ENCODE measurements at regions not wholly inside any gene's neighbourhood (a gene's known extent, or its start where the extent isn't known, plus 50 kb on each side); places are given as distances from the start of the nearest gene placed in this dataset.
"Not testable (repeated sequence)": the region's sequence is repeated elsewhere in the genome, so short reads cannot be mapped to it uniquely, and the experiment has no call there.

DNA sequence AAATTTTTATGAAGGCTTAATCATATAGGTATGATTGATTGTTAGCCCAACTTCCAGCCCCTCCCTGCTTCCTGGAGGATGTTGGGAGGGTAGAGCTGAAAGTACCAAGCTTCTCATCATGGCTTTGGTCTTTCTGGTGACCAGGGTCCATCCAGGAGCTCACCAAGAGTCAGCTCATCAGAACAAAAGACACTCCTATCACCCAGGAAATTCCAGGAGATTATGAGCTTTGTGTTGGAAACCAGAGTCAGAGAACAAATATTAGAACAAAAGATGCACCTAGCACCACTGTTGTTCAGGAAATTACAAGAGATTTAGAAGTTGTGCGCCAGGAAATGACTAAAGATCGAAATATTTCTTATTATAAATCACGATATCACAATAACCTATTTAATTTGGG lies 119.9 kb upstream of the THUMPD2 start:
- DNase-seq (ENCODE audit: low read depth, low spot score), result no peak
- POLR2A ChIA-PET, result no interaction called here
- CTCF ChIA-PET, result interaction anchor here (0.5 to 0.9 kb wide), 2 partner anchors 13 to 129 kb away, joined by 3 read pairs; no protein-coding TSS in a partner anchor
- H3K4me3 ChIP-seq (ENCODE audit: low read depth, low read length), result no peak overlapping the region
- TF ChIP-seq, protein P1, sequence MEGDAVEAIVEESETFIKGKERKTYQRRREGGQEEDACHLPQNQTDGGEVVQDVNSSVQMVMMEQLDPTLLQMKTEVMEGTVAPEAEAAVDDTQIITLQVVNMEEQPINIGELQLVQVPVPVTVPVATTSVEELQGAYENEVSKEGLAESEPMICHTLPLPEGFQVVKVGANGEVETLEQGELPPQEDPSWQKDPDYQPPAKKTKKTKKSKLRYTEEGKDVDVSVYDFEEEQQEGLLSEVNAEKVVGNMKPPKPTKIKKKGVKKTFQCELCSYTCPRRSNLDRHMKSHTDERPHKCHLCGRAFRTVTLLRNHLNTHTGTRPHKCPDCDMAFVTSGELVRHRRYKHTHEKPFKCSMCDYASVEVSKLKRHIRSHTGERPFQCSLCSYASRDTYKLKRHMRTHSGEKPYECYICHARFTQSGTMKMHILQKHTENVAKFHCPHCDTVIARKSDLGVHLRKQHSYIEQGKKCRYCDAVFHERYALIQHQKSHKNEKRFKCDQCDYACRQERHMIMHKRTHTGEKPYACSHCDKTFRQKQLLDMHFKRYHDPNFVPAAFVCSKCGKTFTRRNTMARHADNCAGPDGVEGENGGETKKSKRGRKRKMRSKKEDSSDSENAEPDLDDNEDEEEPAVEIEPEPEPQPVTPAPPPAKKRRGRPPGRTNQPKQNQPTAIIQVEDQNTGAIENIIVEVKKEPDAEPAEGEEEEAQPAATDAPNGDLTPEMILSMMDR (IDR thresholded peaks at IDR 0.05; ENCODE audit: insufficient read depth, low read length, missing control alignments), result no peak

DNA sequence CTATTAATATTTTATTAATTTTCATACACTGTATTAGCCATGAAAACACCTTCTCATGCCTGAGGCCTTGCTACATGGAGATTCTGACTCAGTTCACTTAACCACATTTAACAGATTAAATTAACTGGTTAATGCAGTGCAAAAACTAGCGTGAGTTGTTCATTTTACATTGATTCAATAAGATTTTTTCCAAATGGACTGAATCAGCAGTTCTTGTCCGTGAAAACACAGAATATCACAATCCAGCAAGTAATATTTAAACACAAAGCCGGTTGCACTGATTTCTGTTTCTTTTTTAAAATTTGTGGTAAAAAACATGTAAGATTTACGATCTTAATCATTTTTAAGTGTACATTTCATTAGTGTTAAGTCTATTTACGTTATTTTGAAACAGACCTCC lies 118.2 kb upstream of the THUMPD2 start:
- CTCF ChIA-PET, result no interaction called here
- TF ChIP-seq, protein P1 (IDR thresholded peaks at IDR 0.05; ENCODE audit: insufficient read depth, low read length, missing control alignments), result no peak
- POLR2A ChIA-PET, result no interaction called here
- H3K4me3 ChIP-seq (ENCODE audit: low read depth, low read length), result no peak overlapping the region
- DNase-seq (ENCODE audit: low read depth, low spot score), result no peak

DNA sequence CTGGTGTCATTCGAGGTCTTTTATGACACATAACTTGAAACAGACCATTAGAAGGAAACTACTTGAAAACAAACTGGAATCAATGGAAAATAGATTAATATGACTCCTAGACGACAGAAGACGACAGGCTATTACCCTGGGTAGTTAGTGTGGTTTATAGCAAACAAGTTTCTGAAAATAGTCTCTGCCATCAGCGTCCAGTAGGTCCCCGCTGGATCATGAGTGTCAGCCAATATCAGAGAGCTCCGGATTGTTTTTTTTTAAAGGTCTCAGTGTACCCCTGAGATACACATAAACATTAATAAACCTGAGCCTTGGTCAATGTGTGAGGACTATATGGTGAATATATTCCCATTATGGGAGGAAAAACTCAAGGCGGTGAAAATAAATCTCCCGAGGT lies 115.0 kb upstream of the THUMPD2 start:
- H3K4me3 ChIP-seq (ENCODE audit: low read depth, low read length), result no peak overlapping the region
- CTCF ChIA-PET, result no interaction called here
- TF ChIP-seq, protein P1 (IDR thresholded peaks at IDR 0.05; ENCODE audit: insufficient read depth, low read length, missing control alignments), result no peak
- DNase-seq (ENCODE audit: low read depth, low spot score), result no peak
- POLR2A ChIA-PET, result no interaction called here

DNA sequence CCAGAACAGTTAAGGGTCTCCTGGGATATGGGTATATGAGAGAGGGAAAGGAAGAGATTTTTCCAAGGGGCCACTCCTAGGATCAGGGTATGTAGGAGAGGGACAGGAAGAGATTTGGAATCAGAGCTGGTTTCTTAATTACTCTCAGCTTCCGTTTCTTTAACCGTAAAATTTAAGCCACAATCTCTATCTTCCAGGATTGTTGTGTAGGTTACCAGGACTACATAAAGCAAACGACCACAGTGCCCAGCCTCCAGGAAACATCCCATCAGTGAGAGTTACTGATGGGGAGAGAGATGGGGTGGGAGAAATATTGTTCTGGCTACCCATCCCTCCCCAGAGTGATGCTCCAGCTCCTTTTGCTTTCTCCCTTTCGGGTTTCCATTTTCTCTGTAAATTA lies 114.6 kb upstream of the THUMPD2 start:
- no peak for DNase-seq (ENCODE audit: low read depth, low spot score)
- no peak overlapping the region for H3K4me3 ChIP-seq (ENCODE audit: low read depth, low read length)
- ChIA-PET CTCF (no interaction called here), POLR2A (no interaction called here)
- TF ChIP-seq, protein P1 (IDR thresholded peaks at IDR 0.05; ENCODE audit: insufficient read depth, low read length, missing control alignments), result no peak

DNA sequence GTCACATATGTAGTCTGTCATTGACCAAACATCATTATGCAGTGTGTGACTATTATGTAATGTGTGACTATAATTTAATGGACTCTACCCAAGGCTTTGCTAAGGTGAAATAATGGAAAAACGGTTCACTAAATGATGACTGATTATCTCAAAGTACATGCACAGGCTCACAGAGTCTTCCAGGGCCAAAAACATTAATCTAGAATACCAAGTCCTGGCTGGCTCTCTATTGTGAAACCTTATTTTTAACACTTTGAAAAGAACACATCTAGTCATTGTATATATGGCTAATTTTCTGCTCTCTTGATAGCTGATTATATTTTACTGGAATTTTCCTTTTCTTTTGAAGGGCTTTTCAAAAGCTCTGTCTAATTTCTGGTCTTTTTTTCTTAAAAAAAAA lies 102.9 kb upstream of the THUMPD2 start:
- TF ChIP-seq, protein P1 (IDR thresholded peaks at IDR 0.05; ENCODE audit: insufficient read depth, low read length, missing control alignments), result no peak
- ChIA-PET CTCF (interaction anchor here (0.6 kb wide), 1 partner anchor 25 kb away, joined by 3 read pairs; no protein-coding TSS in a partner anchor), POLR2A (no interaction called here)
- DNase-seq (ENCODE audit: low read depth, low spot score), result no peak
- no peak overlapping the region for H3K4me3 ChIP-seq (ENCODE audit: low read depth, low read length)

DNA sequence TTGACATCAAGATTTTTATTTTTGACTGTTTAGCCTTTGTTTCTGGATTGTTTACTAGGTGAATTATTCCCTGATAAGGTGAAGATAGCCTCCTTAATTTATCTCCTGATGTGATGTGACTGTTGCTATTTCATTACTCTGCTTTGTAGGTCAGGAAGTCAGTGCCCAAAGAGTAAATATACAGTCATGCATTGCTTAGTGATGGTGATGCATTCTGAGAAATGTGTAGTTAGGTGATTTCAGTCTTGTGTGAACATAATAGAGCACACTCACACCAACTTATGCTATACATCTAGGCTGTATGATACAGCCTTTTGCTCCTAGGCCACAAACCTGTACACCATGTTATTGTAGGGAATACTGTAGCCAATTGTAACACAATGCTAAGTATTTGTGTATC lies 102.4 kb upstream of the THUMPD2 start:
- POLR2A ChIA-PET, result no interaction called here

DNA sequence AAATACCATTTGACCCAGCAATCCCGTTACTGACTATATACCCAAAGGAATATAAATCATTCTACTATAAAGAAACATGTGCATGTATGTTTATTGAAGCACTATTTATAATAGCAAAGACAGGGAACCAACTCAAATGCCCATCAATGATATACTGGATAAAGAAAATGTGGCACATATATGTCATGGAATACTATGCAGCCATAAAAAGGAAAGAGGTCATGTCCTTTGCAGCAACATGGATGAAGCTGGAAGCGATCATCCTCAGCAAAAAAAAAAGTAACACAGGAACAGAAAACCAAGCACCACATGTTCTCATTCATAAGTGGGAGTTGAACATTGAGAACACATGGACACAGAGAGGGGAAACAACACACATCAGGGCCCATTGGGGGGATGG lies 99.9 kb upstream of the THUMPD2 start:
- H3K4me3 ChIP-seq (ENCODE audit: low read depth, low read length); DNase-seq (ENCODE audit: low read depth, low spot score); CTCF ChIA-PET; POLR2A ChIA-PET: not testable (repeated sequence)

More for the DNA sequence above, 102.4 kb upstream of the THUMPD2 start:
- TF ChIP-seq, protein P1 (IDR thresholded peaks at IDR 0.05; ENCODE audit: insufficient read depth, low read length, missing control alignments), result no peak
- CTCF ChIA-PET, result no interaction called here
- no peak overlapping the region for H3K4me3 ChIP-seq (ENCODE audit: low read depth, low read length)
- no peak for DNase-seq (ENCODE audit: low read depth, low spot score)
